ENCODE measurements at regions not wholly inside any gene's neighbourhood (a gene's known extent, or its start where the extent isn't known, plus 50 kb on each side); places are given as distances from the start of the nearest gene placed in this dataset.

DNA sequence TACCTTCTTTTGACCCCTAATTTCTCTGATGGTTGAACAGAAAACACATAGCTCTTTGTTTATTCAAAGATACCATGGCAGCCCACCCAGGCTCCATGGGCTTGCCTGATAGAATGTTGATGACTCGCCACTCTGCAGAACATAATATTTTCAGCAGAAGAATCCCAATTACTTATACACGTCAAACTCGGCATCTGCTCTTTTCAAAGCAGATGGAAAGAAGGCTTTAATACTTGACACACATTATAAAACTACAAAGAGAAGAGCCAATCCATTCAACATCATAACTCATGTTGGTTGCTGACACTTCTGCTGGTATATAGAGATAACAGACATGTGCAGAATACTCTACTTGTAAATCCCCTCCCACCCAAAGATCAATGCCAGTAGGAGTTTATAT, 69.0 kb downstream of the FOXI2 start:
- H3K4me1 ChIP-seq, result no peaks in the 10 kb centered on the region
- no peaks in the 10 kb centered on the region for H3K9me3 ChIP-seq
- TF ChIP-seq POLR2A (IDR thresholded peaks at IDR 0.05), result no peak
- TF ChIP-seq, protein P1, sequence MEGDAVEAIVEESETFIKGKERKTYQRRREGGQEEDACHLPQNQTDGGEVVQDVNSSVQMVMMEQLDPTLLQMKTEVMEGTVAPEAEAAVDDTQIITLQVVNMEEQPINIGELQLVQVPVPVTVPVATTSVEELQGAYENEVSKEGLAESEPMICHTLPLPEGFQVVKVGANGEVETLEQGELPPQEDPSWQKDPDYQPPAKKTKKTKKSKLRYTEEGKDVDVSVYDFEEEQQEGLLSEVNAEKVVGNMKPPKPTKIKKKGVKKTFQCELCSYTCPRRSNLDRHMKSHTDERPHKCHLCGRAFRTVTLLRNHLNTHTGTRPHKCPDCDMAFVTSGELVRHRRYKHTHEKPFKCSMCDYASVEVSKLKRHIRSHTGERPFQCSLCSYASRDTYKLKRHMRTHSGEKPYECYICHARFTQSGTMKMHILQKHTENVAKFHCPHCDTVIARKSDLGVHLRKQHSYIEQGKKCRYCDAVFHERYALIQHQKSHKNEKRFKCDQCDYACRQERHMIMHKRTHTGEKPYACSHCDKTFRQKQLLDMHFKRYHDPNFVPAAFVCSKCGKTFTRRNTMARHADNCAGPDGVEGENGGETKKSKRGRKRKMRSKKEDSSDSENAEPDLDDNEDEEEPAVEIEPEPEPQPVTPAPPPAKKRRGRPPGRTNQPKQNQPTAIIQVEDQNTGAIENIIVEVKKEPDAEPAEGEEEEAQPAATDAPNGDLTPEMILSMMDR (IDR thresholded peaks at IDR 0.05), result no peak
- no peak overlapping the region for H3K27ac ChIP-seq
- intact Hi-C loops (cut with DNase I; ENCODE audit: low total_unique reads), result no loop called here
- no peak for DNase-seq
- no peak overlapping the region for H3K4me3 ChIP-seq
- H3K27me3 ChIP-seq, result no peaks in the 10 kb centered on the region
- H3K36me3 ChIP-seq, result no peaks in the 10 kb centered on the region

DNA sequence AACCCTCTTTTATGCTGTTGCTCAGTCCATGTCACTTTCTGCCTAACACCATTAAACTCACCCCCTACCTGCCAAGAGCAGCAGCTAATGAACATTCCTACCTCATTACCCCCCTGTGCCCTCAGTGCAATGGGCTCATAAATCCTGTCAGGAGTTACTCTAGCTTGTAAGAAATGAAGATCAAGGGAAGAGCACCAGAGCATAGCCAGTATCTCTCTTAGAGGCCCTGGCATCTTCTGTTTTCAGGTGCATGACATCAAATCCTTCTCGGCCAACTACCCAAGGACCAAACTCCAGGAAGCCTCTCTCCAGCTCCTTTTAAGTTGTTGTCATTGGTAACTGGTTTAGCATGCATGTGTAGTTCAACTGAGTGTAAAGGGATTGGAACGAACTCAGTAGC, 75.1 kb downstream of the FOXI2 start:
- Histone ChIP-seq H3K27me3 (no peaks in the 10 kb centered on the region), H3K27ac (no peak overlapping the region), H3K4me3 (no peak overlapping the region), H3K9me3 (no peaks in the 10 kb centered on the region), H3K4me1 (no peaks in the 10 kb centered on the region), H3K36me3 (no peaks in the 10 kb centered on the region)
- no peak for TF ChIP-seq POLR2A (IDR thresholded peaks at IDR 0.05)
- TF ChIP-seq, protein P1 (IDR thresholded peaks at IDR 0.05), result no peak
- no peak for DNase-seq
- intact Hi-C loops (cut with DNase I; ENCODE audit: low total_unique reads), result no loop called here

DNA sequence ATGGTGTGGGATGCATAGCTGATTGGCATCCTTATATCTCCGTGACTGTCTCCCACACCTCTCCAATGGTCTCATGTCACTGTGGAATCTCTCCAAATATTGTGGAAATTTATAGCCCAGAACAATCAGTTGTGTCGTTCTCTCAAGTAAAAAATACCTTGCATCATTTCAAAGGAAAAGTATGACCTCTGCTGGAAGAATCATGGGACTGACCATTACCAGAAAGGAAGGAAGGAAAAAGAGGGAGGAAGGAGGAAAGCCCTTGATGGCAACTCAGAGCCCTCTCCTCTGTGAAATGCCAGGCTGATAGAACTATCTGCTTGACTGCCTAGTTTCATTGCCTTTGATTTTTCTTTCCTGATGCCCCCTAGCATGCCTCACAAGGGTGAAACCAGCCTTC, 76.3 kb downstream of the FOXI2 start:
- Histone ChIP-seq H3K36me3 (no peaks in the 10 kb centered on the region), H3K4me3 (no peak overlapping the region), H3K4me1 (no peaks in the 10 kb centered on the region), H3K27ac (no peak overlapping the region), H3K9me3 (no peaks in the 10 kb centered on the region), H3K27me3 (no peaks in the 10 kb centered on the region)
- intact Hi-C loops (cut with DNase I; ENCODE audit: low total_unique reads), result no loop called here
- no peak for DNase-seq
- no peak for TF ChIP-seq POLR2A (IDR thresholded peaks at IDR 0.05)
- TF ChIP-seq, protein P1 (IDR thresholded peaks at IDR 0.05), result peak in 3 of 4 experiments; percentile 33 to 51 (median 46)

DNA sequence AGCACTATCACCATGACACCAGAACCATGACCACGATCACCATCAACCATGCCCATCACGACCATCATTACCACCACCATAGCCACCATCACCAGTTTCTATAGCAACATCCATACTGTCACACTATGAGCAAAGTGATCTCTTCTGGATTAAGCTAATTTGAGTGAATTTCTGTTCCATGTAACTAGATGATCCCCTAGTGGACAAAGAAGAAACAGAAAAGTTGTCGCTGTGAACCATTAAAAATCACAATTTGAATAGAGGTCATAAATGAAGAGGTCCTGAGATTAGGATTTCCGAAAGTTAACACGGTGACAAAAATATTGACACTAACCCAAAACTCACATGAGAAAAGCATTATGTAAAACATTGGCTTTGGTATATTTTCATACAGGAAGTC, 77.6 kb downstream of the CLRN3 start:
- Histone ChIP-seq H3K4me1 (no peaks in the 10 kb centered on the region), H3K27me3 (no peaks in the 10 kb centered on the region), H3K4me3 (no peak overlapping the region), H3K36me3 (no peaks in the 10 kb centered on the region), H3K9me3 (no peaks in the 10 kb centered on the region), H3K27ac (no peak overlapping the region)
- intact Hi-C loops (cut with DNase I; ENCODE audit: low total_unique reads), result no loop called here
- DNase-seq, result no peak
- no peak for TF ChIP-seq POLR2A (IDR thresholded peaks at IDR 0.05)
- TF ChIP-seq, protein P1 (IDR thresholded peaks at IDR 0.05), result peak in 1 of 4 experiments; percentile 13

DNA sequence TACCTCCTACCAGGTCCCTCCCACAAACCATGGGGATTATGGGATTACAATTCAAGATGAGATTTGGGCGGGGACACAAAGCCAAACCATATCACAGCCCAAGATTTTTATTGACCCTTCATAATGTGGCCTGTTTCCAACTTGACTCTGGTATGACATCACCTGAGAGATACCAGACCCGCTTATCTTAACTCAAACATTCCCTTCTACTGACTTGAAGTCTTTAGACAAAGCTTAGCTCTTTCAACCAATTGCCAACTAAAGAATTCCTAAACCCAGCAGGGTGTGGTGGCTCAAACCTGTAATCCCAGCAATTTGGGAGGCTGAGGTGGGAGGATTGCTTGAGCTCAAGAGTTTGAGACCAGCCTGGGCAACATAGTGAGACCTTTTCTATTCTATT, 67.9 kb downstream of the CLRN3 start:
- Histone ChIP-seq H3K36me3 (no peaks in the 10 kb centered on the region), H3K4me1 (no peaks in the 10 kb centered on the region), H3K9me3 (no peaks in the 10 kb centered on the region), H3K4me3 (no peak overlapping the region), H3K27ac (no peak overlapping the region), H3K27me3 (no peaks in the 10 kb centered on the region)
- intact Hi-C loops (cut with DNase I; ENCODE audit: low total_unique reads), result no loop called here
- TF ChIP-seq, protein P1 (IDR thresholded peaks at IDR 0.05), result no peak
- no peak for TF ChIP-seq POLR2A (IDR thresholded peaks at IDR 0.05)
- DNase-seq, result no peak

Measured in uterus (tissue), 3 donors.